ENCODE measurements at regions not wholly inside any gene's neighbourhood (a gene's known extent, or its start where the extent isn't known, plus 50 kb on each side); places are given as distances from the start of the nearest gene placed in this dataset.

DNA sequence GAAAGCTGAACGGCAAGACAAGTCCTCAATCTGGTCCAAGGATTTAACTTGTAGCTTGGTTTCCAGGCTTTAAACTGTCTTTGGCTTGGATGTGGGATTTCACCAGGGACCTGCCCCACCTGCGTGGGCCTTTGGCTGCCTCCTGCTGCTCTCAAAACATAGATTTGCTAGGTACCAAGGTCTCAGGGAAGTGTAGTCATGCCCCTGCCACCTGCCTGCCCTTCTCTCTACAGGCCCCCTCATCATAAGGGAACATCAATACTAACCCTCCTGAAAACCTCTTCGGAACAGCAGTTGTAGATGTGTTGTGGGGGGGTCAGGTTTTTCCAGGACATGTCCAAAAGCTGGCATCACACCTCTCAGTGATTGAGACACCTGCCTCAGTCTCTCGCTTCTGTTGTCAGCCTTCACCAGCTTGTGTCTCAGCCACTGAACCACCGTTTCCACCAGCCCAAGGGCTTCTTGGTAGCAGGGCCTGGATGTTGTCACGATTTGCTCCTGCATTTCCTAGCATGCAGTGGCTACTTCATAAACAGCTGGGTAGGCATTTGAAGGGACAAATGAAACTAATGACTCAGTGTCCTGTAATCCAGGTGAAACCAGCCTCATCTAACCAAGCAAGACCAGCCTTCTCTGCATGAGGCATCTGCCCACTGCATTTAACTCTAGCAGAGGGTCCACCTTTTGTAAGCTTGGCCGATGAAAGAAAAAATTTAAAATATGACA, 141.6 kb upstream of the THBS2 start:
- Histone ChIP-seq H3K27ac (ENCODE audit: low read depth in 1 of 2, low read length in 1 of 2) (no peak overlapping the region), H3K27me3 (ENCODE audit: control insufficient read depth in 3 of 3, insufficient read depth in 3 of 3, low read length in 2 of 3) (no peaks in the 10 kb centered on the region), H3K4me1 (ENCODE audit: control insufficient read depth in 5 of 5, insufficient read depth in 5 of 5, low read length in 5 of 5) (no peaks in the 10 kb centered on the region), H3K4me3 (no peak overlapping the region), H3K9ac (ENCODE audit: insufficient read depth in 1 of 2, low read length in 2 of 2) (no peak overlapping the region), H3K9me3 (ENCODE audit: control insufficient read depth in 4 of 4, insufficient read depth in 3 of 4, low read length in 3 of 4) (peaks cover 0 to 7% (median 3%) of the 10 kb centered on the region in 4 donors), H3K36me3 (ENCODE audit: control insufficient read depth in 4 of 4, insufficient read depth in 4 of 4, low read length in 4 of 4) (no peaks in the 10 kb centered on the region)
- TF ChIP-seq CTCF (IDR thresholded peaks at IDR 0.05; ENCODE audit: control extremely low read depth, extremely low read depth), result no peak
- ATAC-seq (ENCODE audit: insufficient read depth, low FRiP score) (no peak), DNase-seq (no peak)
- WGBS, 2 donors, result 79 to 92% methylated on average over 7 of the region's 7 CpGs

GRCh38 chr6:169393753-169394152, 140.1 kb upstream of the THBS2 start:
- DNase-seq (no peak), ATAC-seq (ENCODE audit: insufficient read depth, low FRiP score) (no peak)
- no peaks in the 10 kb centered on the region for H3K27me3 ChIP-seq (ENCODE audit: control insufficient read depth in 3 of 3, insufficient read depth in 3 of 3, low read length in 2 of 3)
- TF ChIP-seq CTCF (IDR thresholded peaks at IDR 0.05; ENCODE audit: control extremely low read depth, extremely low read depth), result no peak
- no peaks in the 10 kb centered on the region for H3K36me3 ChIP-seq (ENCODE audit: control insufficient read depth in 4 of 4, insufficient read depth in 4 of 4, low read length in 4 of 4)
- H3K4me1 ChIP-seq (ENCODE audit: control insufficient read depth in 5 of 5, insufficient read depth in 5 of 5, low read length in 5 of 5), result peaks cover 0 to 4% (median 0%) of the 10 kb centered on the region in 5 donors
- no peak overlapping the region for H3K9ac ChIP-seq (ENCODE audit: insufficient read depth in 1 of 2, low read length in 2 of 2)
- no peak overlapping the region for H3K4me3 ChIP-seq
- peaks cover 0 to 10% (median 3%) of the 10 kb centered on the region in 4 donors for H3K9me3 ChIP-seq (ENCODE audit: control insufficient read depth in 4 of 4, insufficient read depth in 3 of 4, low read length in 3 of 4)
- H3K27ac ChIP-seq (ENCODE audit: low read depth in 1 of 2, low read length in 1 of 2), result no peak overlapping the region
- WGBS, 2 donors, result 87 to 95% methylated on average over 13 of the region's 13 CpGs

DNA sequence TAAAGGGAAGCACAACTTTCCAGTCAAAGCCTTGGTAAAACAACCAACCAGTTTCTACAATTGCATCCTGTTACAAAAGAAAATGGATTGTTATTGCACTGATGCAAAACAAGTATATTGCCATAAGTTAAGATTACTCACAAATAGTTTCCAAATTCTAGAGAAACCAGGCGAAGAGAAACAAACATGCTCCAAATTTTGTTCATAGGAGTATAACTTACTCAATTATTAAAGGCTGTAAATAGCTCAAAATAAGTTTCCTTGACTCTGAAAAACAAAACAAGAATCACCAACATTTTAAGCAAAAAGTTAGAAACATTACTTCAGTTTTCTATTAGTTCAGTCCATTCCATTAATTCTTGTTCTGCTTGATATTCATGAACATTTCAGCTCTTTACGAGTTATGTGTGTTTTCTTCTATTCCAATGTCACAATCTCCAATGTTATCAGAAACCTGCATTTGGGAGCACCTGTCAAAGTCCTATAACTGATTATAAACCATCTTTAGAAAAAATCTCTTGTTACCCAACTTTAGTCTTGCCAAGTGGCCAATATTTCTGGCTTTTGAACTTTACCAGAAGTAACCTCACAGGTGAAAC, 137.9 kb upstream of the THBS2 start:
- no peak for ATAC-seq (ENCODE audit: insufficient read depth, low FRiP score)
- Histone ChIP-seq H3K9me3 (ENCODE audit: control insufficient read depth in 4 of 4, insufficient read depth in 3 of 4, low read length in 3 of 4) (peaks cover 0 to 10% (median 3%) of the 10 kb centered on the region in 4 donors), H3K9ac (ENCODE audit: insufficient read depth in 1 of 2, low read length in 2 of 2) (no peak overlapping the region), H3K36me3 (ENCODE audit: control insufficient read depth in 4 of 4, insufficient read depth in 4 of 4, low read length in 4 of 4) (no peaks in the 10 kb centered on the region), H3K4me3 (no peak overlapping the region), H3K4me1 (ENCODE audit: control insufficient read depth in 5 of 5, insufficient read depth in 5 of 5, low read length in 5 of 5) (peaks cover 0 to 24% (median 5%) of the 10 kb centered on the region in 5 donors), H3K27ac (ENCODE audit: low read depth in 1 of 2, low read length in 1 of 2) (no peak overlapping the region), H3K27me3 (ENCODE audit: control insufficient read depth in 3 of 3, insufficient read depth in 3 of 3, low read length in 2 of 3) (no peaks in the 10 kb centered on the region)
- no peak for TF ChIP-seq CTCF (IDR thresholded peaks at IDR 0.05; ENCODE audit: control extremely low read depth, extremely low read depth)
- WGBS, 2 donors, result 88 to 94% methylated on average over 2 of the region's 2 CpGs
- no peak for DNase-seq
